ENCODE measurements at regions not wholly inside any gene's neighbourhood (a gene's known extent, or its start where the extent isn't known, plus 50 kb on each side); places are given as distances from the start of the nearest gene placed in this dataset.

DNA sequence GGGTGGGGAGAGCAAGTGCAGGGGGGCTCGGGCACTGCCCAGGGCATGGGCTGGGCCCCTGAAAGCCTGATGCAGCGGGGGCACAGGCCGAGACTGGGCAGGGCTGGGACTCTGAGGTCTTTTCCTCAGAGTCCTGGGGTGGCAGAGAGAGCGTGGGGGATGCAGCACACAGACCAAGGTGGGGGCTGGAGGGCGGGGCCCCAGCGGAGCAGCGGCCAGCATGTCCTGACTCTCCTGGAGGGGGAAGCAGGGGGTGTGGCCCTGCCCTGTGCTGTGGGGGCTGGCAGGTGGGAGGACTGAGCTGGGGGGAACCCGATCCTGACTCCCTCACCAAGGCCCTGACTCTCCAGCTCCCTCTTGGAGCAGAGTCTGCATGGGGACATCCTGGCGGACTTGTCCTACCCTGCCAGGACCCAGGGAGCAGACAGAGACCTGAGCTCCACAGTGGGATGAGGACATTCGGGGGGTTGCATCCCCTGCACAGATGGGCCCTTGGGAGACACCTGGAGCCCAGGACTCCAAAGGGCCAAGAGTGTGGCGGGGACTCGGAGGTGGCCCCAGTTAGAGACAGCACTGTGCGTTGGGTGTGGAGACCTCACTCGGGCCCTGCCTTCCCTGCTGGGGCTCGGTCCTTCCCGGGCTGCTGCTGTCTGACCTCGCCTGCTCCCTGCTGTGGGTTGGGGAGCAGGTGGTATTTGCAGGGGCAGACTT is 326.1 kb downstream of the TMEM121 start:
- no peak for DNase-seq

DNA sequence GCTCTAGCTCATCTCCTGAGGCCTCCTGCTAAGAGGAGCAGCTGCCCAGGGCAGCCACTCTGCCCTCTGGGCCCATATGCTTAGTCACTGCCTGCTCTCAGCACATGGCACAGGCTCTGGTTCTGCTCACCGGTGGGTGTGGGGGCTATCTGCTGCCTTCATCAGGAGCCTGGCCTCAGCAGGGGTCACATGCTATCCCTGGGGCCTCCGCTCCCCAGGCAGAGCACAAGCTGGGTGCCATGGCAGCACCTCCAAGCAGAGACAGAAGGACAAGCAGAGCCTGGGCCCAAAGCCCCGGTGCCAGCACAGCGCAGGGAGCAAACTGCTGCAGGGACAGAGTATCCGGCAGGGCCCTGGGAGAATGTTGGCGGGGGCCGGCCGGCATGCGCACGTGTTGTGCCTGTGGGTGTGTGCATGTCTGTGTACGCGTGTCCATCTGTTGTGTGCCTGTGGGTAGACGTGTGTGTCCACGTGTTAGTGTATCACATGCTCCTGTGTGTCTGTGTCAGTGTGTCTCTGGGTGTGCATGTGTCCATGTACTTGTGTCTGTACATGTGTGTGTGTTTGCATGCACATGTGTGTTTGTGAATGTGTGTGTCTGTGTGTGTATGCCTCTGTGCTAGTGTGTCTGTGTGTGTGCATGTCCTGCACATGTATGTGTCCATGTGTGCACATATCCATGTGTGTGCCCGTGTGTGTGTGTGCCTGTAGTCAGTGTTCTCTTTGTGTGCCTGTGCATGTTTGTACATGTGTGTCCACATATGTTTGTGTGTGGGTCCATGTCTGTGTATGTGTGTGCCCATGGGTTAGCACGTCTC is 326.9 kb downstream of the TMEM121 start:
- no peak for DNase-seq

DNA sequence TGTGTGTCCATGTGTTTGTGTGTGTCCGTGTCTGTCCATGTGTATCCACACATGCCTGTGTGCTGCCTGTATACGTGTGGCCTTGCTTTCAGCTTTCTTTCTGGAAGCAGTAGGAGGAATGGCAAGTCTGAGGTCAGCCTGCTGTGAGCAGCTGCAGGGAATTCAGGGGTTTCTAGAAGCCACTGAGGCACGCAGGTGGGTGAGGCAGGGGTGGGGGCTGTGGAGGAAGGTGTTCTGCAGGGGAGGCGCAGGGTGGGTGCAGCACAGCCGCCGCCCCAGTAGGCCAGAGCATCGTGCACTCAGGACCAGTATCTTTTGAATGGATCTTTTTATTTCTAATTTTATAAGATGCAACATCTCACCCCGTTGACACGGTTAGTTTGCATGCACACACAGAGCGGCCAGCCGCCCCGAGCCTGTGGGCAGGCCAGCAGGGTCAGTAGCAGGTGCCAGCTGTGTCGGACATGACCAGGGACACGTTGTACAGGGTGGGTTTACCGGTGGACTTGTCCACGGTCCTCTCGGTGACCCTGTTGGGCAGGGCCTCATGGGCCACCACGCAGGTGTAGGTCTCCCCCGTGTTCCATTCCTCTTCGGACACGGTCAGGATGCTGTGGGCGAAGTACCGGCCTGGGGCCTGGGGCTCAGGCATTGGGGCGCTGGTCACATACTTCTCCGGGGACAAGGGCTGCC is 327.7 kb downstream of the TMEM121 start:
- no peak for DNase-seq

DNA sequence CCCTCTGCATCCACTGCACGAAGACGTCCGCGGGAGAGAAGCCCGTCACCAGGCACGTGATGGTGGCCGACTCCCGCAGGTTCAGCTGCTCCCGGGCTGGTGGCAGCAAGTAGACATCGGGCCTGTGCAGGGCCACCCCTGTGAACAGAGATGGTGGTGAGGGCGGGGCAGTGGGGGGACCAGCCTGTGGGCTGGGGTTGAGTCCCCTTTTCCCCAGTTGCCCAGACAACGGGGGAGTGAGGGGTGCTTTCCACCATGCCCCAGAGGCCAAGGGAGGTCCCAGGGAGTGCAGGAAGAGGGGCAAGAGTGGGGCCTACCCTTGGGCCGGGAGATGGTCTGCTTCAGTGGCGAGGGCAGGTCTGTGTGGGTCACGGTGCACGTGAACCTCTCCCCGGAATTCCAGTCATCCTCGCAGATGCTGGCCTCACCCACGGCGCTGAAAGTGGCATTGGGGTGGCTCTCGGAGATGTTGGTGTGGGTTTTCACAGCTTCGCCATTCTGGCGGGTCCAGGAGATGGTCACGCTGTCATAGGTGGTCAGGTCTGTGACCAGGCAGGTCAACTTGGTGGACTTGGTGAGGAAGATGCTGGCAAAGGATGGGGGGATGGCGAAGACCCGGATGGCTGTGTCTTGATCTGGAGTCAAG is 328.3 kb downstream of the TMEM121 start:
- no peak for DNase-seq

DNA sequence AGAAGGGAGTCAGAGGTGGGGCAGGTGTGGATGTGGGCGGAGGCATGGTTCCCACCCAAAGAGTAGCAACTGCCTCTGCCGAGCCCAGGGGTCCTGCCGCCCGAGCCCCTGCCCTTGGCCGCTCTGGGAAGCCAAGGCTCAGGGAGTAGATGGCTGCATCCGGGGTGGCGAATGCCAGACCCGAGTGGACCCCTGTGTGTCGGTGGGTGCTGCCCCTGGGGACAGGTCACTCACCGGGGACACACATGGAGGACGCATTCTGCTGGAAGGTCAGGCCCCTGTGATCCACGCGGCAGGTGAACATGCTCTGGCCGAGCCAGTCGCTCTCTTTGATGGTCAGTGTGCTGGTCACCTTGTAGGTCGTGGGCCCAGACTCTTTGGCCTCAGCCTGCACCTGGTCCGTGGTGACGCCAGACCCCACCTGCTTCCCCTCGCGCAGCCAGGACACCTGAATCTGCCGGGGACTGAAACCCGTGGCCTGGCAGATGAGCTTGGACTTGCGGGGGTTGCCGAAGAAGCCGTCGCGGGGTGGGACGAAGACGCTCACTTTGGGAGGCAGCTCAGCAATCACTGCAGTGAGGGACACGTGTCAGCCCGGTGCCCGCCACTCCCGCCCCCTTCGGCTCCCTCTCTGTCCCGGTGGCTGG is 329.0 kb downstream of the TMEM121 start:
- no peak for DNase-seq

DNA sequence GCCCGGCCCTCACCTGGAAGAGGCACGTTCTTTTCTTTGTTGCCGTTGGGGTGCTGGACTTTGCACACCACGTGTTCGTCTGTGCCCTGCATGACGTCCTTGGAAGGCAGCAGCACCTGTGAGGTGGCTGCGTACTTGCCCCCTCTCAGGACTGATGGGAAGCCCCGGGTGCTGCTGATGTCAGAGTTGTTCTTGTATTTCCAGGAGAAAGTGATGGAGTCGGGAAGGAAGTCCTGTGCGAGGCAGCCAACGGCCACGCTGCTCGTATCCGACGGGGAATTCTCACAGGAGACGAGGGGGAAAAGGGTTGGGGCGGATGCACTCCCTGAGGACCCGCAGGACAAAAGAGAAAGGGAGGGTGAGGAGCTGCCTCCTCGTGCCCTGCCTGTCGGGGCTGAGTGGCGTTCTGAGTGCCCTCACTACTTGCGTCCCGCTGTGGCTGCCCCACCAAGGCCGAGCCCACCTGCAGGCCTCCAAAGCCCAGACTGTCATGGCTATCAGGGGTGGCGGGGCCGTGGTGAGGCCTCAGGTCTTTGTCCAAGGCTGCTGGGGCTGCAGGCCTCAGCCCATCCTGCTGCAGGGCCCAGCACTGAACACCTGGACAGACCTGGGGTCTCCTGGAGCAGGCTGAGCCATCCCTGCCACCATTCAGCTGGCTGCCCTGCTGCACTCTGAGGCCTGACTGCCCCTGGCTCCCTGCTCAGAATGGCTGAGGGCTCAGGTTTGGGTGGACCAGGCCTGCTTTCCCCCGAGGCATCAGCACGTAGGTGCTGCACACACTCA is 329.7 kb downstream of the TMEM121 start:
- no peak for DNase-seq

DNA sequence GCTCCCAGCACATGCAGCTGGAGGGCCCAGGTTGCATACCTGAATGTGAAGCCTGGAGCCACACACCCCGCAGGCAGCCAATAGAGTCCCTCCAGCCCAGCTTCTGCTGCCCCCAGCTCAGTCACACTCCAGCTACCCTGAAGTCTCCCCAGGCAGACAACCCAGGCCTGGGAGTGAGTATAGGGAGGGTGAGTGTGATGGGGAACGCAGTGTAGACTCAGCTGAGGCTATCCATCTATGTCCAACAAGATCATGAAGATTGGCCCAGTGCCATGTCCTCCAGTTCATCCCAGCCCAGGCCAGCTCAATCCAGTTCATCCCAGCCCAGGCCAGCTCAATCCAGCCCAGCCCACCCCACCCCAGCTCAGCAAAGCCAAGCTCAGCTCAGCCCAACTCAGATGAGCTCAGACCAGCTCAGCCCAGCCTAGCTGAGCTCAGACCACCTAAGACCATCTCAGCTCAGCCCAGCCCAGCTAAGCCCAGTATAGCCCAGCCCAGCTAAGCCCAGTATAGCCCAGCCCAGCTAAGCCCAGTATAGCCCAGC is 330.4 kb downstream of the TMEM121 start:
- no peak for DNase-seq

DNA sequence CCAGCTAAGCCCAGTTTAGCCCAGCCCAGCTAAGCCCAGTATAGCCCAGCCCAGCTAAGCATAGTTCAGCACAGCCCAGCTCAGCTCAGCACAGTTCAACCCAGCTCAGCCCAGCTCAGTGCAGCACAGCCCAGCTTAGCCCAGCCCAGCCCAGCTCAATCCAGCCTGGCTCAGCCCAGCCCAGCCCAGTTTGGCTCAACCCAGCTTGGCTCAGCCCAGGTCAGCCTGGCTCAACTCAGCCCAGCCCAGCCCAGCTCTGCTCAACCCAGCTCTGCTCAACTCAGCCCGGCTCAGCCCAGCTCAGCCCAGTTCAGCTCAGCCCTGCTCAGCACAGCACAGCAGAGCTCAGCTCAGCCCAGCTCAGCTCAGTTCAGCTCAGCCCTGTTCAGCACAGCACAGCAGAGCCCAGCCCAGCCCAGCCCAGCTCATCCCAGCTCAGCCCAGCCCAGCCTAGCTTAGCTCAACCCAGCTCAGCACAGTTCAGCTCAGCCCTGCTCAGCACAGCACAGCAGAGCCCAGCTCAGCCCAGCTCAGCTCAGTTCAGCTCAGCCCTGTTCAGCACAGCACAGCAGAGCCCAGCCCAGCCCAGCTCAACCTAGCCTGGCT is 330.9 kb downstream of the TMEM121 start:
- DNase-seq: no peak

DNA sequence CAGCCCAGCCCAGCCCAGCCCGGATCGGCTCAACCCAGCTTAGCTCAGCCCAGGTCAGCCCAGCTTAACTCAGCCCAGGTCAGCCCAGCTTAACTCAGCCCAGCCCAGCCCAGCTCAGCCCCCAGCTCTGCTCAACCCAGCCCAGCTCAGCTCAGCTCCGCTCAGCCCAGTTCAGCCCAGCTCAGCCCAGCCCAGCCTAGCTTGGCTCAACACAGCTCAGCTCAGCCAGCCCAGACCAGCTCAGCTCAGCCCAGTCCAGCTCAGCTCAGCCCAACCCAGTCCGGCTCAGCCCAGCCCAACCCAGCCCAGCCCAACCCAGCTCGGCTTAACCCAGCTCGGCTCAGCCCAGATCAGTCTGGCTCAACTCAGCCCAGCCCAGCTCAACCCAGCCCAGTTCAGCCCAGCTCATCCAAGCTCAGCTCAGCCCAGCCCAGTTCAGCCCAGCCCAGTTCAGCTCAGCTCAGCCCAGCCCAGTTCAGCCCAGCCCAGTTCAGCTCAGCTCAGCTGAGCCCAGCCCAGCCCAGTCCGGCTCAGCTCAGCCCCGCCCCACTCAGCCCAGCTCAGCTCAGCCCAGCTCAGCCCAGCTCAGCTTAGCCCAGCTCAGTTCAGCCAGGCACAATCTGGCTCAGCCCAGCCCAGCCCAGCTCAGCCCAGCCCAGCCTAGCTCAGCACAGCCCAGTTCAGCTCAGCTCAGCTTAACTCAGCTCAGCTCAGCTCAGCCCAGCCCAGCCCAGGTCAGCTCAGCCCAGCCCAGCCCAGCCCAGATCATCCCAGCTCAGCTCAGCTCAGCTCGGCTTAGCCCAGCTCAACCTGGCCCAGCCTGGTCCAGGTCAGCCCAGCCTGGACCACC is 331.7 kb downstream of the TMEM121 start:
- no peak for DNase-seq

DNA sequence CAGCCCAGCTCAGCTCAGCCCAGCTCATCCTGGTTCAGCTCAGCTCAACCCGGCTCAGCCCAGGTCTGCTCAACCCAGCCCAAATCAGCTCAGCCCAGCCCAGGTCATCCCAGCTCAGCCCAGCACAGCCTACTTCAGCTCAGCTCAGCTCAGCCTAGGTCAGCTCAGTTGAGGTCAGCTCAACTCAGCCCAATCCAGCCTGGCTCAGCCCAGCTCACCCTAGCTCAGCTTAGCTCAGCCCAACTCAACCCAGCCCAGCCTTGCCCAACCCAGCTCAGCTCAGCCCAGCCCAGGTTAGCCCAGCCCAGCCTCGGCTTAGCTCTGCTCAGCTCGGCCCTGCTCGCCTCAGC is 332.3 kb downstream of the TMEM121 start:
- no peak for DNase-seq

DNA sequence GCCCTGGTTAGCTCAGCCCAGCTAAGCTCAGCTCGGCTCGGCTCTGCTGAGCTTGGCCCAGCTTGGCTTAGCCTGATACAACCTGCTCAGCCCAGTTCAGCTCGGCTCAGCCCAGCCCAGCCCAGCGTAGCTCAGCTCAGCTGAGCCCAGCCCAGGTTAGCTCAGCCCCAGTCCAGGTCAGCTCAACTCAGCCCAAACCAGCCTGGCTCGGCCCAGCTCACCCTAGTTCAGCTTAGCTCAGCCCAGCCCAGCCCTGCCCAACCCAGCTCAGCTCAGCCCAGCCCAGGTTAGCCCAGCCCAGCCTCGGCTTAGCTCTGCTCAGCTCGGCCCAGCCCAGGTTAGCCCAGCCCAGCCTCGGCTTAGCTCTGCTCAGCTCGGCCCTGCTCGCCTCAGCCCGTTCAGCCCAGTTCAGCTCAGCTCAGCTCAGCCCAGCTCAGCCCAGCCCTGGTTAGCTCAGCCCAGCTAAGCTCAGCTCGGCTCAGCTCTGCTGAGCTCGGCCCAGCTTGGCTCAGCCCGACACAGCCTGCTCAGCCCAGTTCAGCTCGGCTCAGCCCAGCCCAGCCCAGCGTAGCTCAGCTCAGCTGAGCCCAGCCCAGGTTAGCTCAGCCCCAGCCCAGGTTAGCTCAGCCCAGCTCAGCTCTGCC is 332.8 kb downstream of the TMEM121 start:
- DNase-seq: peak; percentile 1

DNA sequence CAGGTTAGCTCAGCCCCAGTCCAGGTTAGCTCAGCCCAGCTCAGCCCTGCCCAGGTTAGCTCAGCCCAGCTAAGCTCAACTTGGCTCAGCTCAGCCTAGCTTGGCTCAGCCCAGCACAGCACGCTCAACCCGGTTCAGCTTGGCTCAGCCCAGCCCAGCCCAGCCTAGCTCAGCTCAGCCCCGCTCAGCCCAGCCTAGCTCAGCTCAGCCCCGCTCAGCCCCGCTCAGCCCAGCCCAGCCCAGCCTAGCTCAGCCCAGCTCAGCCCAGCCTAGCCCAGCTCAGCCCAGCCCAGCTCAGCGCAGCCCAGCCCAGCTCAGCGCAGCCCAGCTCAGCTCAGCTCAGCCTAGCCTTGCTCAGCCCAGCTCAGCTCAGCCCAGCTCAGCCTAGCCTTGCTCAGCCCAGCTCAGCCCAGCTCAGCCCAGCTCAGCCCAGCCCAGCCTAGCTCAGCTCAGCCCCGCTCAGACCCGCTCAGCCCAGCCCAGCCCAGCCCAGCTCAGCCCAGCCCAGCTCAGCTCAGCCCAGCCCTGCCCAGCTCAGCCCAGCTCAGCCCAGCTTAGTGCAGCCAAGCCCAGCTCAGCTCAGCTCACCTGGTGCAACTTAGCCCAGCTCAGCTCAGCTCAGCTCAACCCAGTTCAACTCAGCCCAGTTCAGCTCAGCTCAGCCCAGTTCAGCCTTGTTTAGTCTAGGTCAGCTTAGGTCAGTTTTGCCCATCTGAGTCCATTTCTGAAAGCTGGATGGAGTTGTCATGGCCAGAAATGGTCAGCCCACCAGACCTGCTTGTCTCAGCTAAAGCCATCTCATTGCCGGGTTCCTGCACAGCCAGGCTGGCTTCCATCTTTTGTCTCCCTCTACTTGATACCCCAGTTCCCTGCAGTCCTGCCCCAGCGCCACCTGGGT is 333.6 kb downstream of the TMEM121 start:
- DNase-seq: no peak

DNA sequence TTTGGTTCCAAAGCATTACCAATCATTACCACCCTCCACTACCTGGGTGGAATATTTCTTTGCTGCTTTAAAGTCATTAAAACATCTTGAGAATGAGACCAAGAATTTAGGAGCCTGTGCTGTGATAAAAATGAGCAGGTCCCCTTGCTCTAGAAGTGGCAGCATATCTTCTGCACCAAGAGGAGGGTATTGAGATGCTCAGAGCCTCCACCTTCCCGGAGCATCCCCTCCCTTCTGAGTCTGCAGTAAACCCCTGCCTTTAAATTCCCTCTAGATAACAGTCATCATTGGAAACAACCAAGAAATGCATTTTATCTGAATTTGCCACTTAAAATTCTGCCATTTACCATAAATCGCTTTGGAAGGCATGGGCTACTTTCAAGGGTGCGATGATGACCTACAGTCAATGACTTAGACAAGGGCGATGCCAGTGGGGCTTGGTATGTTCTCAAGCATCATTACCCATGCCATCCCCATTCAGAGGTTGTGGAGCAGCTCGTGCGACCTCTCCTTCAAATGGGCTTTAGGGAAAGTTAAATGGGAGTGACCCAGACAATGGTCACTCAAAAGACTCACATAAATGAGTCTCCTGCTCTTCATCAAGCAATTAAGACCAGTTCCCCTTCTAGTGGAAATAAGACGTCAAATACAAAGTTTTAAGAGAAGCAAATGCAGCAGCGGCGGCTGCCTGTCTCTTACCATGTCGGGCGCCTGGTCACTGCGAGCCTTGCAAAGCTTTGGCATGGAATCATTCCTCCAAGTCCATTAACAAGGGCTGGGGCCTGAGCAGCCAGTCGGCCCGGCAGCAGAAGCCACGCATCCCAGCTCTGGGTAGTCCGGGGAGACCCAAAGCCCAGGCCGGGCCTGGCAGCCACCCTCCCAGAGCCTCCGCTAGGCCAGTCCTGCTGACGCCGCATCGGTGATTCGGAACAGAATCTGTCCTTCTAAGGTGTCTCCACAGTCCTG is 334.5 kb downstream of the TMEM121 start:
- DNase-seq: no peak

DNA sequence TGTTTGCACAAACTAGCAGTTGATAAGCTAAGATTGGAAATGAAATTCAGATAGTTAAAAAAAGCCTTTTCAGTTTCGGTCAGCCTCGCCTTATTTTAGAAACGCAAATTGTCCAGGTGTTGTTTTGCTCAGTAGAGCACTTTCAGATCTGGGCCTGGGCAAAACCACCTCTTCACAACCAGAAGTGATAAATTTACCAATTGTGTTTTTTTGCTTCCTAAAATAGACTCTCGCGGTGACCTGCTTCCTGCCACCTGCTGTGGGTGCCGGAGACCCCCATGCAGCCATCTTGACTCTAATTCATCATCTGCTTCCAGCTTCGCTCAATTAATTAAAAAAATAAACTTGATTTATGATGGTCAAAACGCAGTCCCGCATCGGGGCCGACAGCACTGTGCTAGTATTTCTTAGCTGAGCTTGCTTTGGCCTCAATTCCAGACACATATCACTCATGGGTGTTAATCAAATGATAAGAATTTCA is 335.6 kb downstream of the TMEM121 start:
- DNase-seq: no peak

DNA sequence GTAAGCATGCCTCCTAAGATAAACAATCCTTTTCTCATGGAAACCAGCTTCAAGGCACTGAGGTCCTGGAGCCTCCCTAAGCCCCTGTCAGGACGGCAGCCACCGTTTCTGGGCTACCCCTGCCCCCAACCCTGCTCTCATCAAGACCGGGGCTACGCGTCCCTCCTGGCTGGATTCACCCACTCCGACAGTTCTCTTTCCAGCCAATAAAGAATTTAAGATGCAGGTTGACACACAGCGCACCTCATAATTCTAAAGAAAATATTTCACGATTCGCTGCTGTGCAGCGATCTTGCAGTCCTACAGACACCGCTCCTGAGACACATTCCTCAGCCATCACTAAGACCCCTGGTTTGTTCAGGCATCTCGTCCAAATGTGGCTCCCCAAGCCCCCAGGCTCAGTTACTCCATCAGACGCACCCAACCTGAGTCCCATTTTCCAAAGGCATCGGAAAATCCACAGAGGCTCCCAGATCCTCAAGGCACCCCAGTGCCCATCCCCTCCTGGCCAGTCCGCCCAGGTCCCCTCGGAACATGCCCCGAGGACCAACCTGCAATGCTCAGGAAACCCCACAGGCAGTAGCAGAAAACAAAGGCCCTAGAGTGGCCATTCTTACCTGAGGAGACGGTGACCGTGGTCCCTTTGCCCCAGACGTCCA is 336.3 kb downstream of the TMEM121 start:
- DNase-seq: no peak

DNA sequence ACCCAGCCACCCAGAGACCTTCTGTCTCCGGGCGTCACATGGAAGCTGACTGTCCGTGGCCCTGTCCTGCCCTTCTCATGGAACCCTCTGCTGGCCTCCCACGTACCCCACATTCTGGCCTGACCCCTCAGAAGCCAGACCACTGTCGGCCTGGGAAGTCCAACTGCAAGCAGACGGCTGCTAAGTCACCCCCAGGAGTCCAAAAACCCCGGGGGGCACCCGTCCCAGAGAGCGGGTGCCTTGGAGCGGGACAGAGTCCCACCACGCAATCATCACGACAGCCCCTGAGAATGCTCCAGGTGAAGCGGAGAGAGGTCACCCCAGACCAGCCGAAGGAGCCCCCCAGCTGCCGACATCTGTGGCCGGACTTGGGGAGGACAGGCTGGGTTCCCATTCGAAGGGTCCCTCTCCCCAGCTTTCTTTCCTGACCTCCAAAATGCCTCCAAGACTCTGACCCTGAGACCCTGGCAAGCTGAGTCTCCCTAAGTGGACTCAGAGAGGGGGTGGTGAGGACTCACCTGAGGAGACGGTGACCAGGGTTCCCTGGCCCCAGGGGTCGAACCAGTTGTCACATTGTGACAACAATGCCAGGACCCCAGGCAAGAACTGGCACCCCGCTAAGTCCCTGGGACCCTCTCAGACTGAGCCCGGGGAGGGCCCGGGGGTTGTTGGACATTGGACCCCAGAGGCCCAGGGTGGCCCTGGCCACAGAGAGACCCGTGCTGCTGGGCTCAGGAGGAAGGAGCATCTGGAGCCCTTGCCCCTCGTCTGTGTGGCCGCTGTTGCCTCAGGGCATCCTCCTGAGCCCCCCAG is 337.1 kb downstream of the TMEM121 start:
- no peak for DNase-seq
